PC-3 (cell line): ENCODE measurements at regions not wholly inside any gene's neighbourhood (a gene's known extent, or its start where the extent isn't known, plus 50 kb on each side); places are given as distances from the start of the nearest gene placed in this dataset.

ENCODE experiments used
- CTCF ChIP-seq: fragments of 300-600 bp; sonication (generic); conservative IDR thresholded peaks from 2 replicates; pipeline ENCODE4 v1.5.1; 2017; ENCODE audit warnings: antibody characterized with exemption, low read depth, mild to moderate bottlenecking, low read length
- EZH2 ChIP-seq: fragments of 300-600 bp; sonication (generic); IDR thresholded peaks from one replicate; pipeline ENCODE4 v1.6.1; 2017; ENCODE audit warnings: antibody characterized with exemption, mild to moderate bottlenecking, low read length; ENCODE audit not compliant: unreplicated experiment
- EZH2phosphoT487 ChIP-seq: fragments of 300-600 bp; sonication (generic); IDR thresholded peaks from 2 replicates; pipeline ENCODE4 v1.6.1; 2018; ENCODE audit warnings: mild to moderate bottlenecking, antibody characterized with exemption, low read length, borderline replicate concordance

GRCh38 chr1:173418107-173418985 lies 58.8 kb upstream of the PRDX6 start:
- TF ChIP-seq EZH2 (no peak), CTCF (no peak), EZH2phosphoT487 (no peak)
